ENCODE measurements at regions not wholly inside any gene's neighbourhood (a gene's known extent, or its start where the extent isn't known, plus 50 kb on each side); places are given as distances from the start of the nearest gene placed in this dataset.

- Histone ChIP-seq H3K27ac (peak overlapping the region; percentile 84), H3K4me3 (no peak overlapping the region), H3K9me3 (replicated peaks) (no peaks in the 10 kb centered on the region), H3K4me1 (replicated peaks) (peaks cover 41% of the 10 kb centered on the region), H3K27me3 (replicated peaks) (no peaks in the 10 kb centered on the region), H3K36me3 (peaks cover 7% of the 10 kb centered on the region)
- no peak for DNase-seq (ENCODE audit: low read depth in 1 of 2, low spot score in 2 of 2)
These were observed 61.0 kb upstream of the AGPS start for GRCh38 chr2:177331466-177331997.

DNA sequence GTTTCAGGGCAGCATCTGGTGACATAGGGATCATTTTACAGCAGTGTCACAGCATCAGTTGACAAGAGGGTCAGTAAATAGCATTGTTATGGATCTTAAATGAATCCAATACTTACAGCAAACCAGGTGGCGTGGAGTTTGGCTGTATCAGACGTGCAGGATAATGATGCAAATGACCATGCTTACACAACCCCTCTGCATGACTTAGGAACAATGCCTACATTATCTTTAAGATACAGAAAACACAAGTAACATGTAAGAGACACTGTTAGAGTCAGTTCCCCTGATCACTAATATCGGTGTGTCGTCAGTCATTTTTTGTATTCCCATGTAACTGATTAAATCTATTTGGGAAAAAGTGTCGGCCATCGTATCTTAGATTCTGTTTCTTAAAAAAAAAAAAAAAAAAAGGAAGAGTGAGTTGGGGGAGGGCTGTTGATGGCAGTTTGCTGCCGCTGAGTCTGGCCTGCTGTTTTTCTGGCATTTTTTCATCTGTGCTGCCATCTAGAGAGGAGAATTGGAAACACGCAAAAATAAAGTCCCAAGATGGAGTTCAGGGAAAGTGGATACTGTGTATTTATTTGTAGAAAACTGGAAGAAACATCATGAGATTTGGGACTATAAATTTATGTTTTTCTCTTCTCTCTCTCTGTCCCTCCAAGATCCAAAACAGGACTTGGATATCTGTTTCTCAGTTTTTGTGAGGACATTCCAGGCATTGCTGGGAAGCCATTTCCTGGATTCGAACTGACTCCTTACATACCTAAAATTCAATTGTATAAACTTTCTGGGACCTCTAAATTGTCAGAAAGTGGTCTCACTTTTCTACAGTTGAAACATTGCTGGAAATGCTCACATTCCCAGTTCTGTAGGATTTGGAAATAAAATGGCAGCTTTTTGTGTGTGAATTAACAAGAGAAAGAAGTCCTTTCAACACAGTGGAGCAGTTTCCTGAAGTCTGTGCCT, 60.3 kb upstream of the AGPS start:
- H3K27me3 ChIP-seq (replicated peaks): no peaks in the 10 kb centered on the region
- no peak overlapping the region for H3K4me3 ChIP-seq
- peaks cover 43% of the 10 kb centered on the region for H3K4me1 ChIP-seq (replicated peaks)
- H3K36me3 ChIP-seq: peaks cover 7% of the 10 kb centered on the region
- H3K27ac ChIP-seq: peak overlapping the region; percentile 84
- peak; percentile 60 to 87 for DNase-seq (ENCODE audit: low read depth in 1 of 2, low spot score in 2 of 2)
- no peaks in the 10 kb centered on the region for H3K9me3 ChIP-seq (replicated peaks)

GRCh38 chr2:177332992-177333388, 59.6 kb upstream of the AGPS start:
- Histone ChIP-seq H3K27ac (peak overlapping the region; percentile 84), H3K27me3 (replicated peaks) (no peaks in the 10 kb centered on the region), H3K36me3 (peaks cover 7% of the 10 kb centered on the region), H3K4me3 (no peak overlapping the region), H3K9me3 (replicated peaks) (no peaks in the 10 kb centered on the region), H3K4me1 (replicated peaks) (peaks cover 45% of the 10 kb centered on the region)
- no peak for DNase-seq (ENCODE audit: low read depth in 1 of 2, low spot score in 2 of 2)

DNA sequence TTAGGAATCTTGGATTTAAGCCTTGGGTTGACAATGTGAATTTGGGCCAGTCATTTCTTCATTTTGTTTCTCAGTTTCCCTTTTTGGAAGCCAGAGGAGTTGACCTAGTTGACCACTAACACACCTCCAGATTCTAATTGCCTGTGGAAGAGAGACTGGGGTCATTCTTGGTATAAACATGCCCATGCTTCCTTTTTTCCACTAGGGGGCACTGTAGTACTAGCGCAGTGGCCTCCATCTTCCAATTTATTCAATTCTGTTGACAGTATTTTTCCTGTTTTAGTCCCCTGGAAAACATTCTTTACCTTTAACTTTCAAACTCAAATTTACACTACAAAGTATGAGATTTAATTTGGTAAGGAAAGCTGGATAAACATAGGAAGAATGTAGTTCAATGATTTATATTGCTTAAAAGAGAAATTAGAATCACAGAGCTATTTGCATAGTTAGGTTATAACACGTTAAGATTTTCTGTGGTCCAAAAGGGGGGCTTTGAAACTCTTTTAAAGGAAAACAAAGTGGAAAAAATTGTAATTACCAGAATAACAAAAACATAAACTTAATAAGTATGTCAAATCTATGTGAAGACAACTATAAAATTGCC, 57.5 kb upstream of the AGPS start:
- Histone ChIP-seq H3K4me3 (no peak overlapping the region), H3K9me3 (replicated peaks) (no peaks in the 10 kb centered on the region), H3K27ac (no peak overlapping the region; the same call in 1 of the 2 replicates), H3K36me3 (peaks cover 7% of the 10 kb centered on the region), H3K4me1 (replicated peaks) (peaks cover 51% of the 10 kb centered on the region), H3K27me3 (replicated peaks) (no peaks in the 10 kb centered on the region)
- peak in 1 of 2 experiments; percentile 57 for DNase-seq (ENCODE audit: low read depth in 1 of 2, low spot score in 2 of 2)

DNA sequence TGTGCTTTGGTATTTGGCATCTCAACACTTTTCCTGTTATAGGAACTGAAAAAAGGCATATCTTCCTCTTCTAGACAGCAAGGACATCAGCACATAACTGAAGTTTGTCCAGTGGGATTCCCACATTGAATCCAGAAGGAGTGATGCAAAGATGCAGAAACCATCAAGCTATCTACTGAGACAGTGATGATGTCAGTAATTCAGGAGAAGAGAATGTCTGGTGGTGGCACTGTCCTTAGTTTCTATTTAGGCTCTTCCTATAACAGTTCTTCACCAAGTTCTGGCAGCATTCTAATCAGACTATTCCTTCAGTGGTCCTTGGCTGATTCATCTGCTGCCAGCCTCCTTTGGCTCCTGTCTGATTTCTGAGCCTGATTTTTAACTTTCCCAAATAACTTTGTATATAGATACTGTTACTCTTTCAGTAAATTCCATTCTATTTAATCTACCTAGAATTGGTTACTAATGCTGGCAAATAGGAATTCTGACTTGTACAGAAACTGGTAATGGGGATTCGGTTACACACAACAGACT, 56.6 kb upstream of the AGPS start:
- peak overlapping the region; percentile 17; the same call in 1 of the 2 replicates for H3K27ac ChIP-seq
- no peak overlapping the region for H3K4me3 ChIP-seq
- H3K4me1 ChIP-seq (replicated peaks): peaks cover 51% of the 10 kb centered on the region
- DNase-seq (ENCODE audit: low read depth in 1 of 2, low spot score in 2 of 2): peak in 1 of 2 experiments; percentile 47
- H3K36me3 ChIP-seq: peaks cover 7% of the 10 kb centered on the region
- H3K9me3 ChIP-seq (replicated peaks): no peaks in the 10 kb centered on the region
- H3K27me3 ChIP-seq (replicated peaks): no peaks in the 10 kb centered on the region

- peak; percentile 52 to 84 for DNase-seq (ENCODE audit: low read depth in 1 of 2, low spot score in 2 of 2)
These were observed 54.3 kb upstream of the AGPS start for GRCh38 chr2:177338177-177338721.

DNA sequence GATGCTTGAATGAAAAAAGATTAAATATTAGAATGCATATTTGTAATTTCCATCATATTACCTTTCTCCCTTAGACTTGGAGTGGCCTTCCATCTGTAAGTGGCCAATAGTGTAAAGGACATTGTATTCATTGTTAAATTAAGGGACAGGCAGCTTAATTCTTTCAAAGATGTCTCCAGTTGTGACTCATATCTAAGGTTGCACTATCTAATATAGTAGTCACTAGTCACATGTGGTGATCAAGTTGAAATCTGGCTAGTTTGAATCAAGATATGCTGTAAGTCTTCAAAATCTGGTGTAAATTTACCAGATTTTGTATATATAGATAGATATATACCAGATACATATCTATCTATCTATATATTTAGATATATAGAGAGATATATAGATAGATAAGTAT, 52.4 kb upstream of the AGPS start:
- no peak overlapping the region for H3K4me3 ChIP-seq
- H3K27me3 ChIP-seq (replicated peaks): no peaks in the 10 kb centered on the region
- H3K4me1 ChIP-seq (replicated peaks): peaks cover 34% of the 10 kb centered on the region
- H3K9me3 ChIP-seq (replicated peaks): no peaks in the 10 kb centered on the region
- H3K27ac ChIP-seq: no peak overlapping the region
- no peaks in the 10 kb centered on the region for H3K36me3 ChIP-seq
- DNase-seq (ENCODE audit: low read depth in 1 of 2, low spot score in 2 of 2): no peak

More at GRCh38 chr2:177338177-177338721, 54.3 kb upstream of the AGPS start:
- Histone ChIP-seq H3K36me3 (no peaks in the 10 kb centered on the region), H3K9me3 (replicated peaks) (no peaks in the 10 kb centered on the region), H3K27ac (peak overlapping the region; percentile 72), H3K27me3 (replicated peaks) (no peaks in the 10 kb centered on the region), H3K4me1 (replicated peaks) (peaks cover 36% of the 10 kb centered on the region), H3K4me3 (no peak overlapping the region)

DNA sequence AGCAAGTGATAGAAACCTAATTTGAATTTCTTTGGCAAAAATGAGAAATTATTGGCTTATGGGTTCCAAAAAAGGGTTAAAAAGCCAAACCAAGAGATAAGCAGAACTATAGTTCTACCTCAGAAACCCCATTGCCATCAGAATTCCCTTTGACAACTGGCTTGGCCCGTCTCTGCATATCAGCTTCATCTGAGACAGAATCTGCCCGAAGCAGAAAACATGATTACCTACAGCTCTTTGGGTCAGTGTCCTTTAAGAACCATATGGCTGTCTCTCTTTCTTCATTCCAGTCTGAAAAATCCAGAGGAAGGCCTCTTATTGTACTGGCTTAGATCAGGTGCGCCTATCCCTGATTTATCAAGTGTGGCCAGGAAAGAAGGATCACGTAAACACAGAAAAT, 49.8 kb upstream of the AGPS start:
- Histone ChIP-seq H3K36me3 (0 out of 2 replicates have a peak, but pooled peaks cover 6% of the 10 kb centered on the region), H3K27me3 (replicated peaks) (no peaks in the 10 kb centered on the region), H3K4me1 (replicated peaks) (peaks cover 14% of the 10 kb centered on the region), H3K4me3 (no peak overlapping the region), H3K9me3 (replicated peaks) (no peaks in the 10 kb centered on the region), H3K27ac (no peak overlapping the region)
- DNase-seq (ENCODE audit: low read depth in 1 of 2, low spot score in 2 of 2): no peak

All from SJSA1 (cell line).